K562 (cell line): ENCODE measurements at regions not wholly inside any gene's neighbourhood (a gene's known extent, or its start where the extent isn't known, plus 50 kb on each side); places are given as distances from the start of the nearest gene placed in this dataset.

Experiments used
- CHD2 ChIP-seq: IDR thresholded peaks from 2 replicates; pipeline ENCODE4 v1.6.1; 2011; ENCODE audit warnings: low read depth, low read length
- HDAC8 ChIP-seq: fragments of 450-650 bp; IDR thresholded peaks from 2 replicates; pipeline ENCODE4 v1.6.1; 2016; ENCODE audit warnings: mild to moderate bottlenecking, missing genetic modification characterization, moderate library complexity, missing compliant biosample characterization
- KLF1 ChIP-seq: fragments of 450-650 bp; IDR thresholded peaks from 2 replicates; pipeline ENCODE4 v1.6.1; 2016; ENCODE audit warnings: missing genetic modification characterization, missing compliant biosample characterization
- MTA1 ChIP-seq: fragments of 450-650 bp; IDR thresholded peaks from 2 replicates; pipeline ENCODE4 v1.6.1; 2017; ENCODE audit warnings: borderline replicate concordance
- MYC ChIP-seq, 2 experiments: fragments of 250-450 bp in 1 of 2; sonication (Bioruptor Pico) in 1 of 2; IDR thresholded peaks; 2 replicates each; pipeline versions ENCODE4 v1.5.1 to v1.6.1; 2012 to 2021; ENCODE audit warnings: low read depth in 2 of 2, borderline replicate concordance in 1 of 2, improper control_type of control experiment in 1 of 2, low read length in 1 of 2, mild to moderate bottlenecking in 1 of 2, moderate library complexity in 1 of 2
- TF ChIP-seq, protein P1 (sequence below): fragments of 250-450 bp; sonication (Bioruptor Pico); IDR thresholded peaks from 2 replicates; pipeline ENCODE4 v1.9.0; 2021; ENCODE audit warnings: mild to moderate bottlenecking, inconsistent platforms

- TF ChIP-seq, protein P1, sequence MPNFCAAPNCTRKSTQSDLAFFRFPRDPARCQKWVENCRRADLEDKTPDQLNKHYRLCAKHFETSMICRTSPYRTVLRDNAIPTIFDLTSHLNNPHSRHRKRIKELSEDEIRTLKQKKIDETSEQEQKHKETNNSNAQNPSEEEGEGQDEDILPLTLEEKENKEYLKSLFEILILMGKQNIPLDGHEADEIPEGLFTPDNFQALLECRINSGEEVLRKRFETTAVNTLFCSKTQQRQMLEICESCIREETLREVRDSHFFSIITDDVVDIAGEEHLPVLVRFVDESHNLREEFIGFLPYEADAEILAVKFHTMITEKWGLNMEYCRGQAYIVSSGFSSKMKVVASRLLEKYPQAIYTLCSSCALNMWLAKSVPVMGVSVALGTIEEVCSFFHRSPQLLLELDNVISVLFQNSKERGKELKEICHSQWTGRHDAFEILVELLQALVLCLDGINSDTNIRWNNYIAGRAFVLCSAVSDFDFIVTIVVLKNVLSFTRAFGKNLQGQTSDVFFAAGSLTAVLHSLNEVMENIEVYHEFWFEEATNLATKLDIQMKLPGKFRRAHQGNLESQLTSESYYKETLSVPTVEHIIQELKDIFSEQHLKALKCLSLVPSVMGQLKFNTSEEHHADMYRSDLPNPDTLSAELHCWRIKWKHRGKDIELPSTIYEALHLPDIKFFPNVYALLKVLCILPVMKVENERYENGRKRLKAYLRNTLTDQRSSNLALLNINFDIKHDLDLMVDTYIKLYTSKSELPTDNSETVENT (CRISPR knock-in tag): no peak
- TF ChIP-seq MTA1 (no peak), KLF1 (no peak), CHD2 (no peak), MYC (IDR thresholded peaks at IDR 0.05; ENCODE audit: low read depth, low read length) (no peak), MYC (CRISPR knock-in tag; IDR thresholded peaks at IDR 0.05; ENCODE audit: borderline replicate concordance, low read depth) (no peak), HDAC8 (tag) (no peak)
These were observed 280.5 kb upstream of the ADAMTS16 start for GRCh38 chr5:4859500-4860235.
